Gastroesophageal sphincter (tissue), 3 donors: ENCODE measurements at regions not wholly inside any gene's neighbourhood (a gene's known extent, or its start where the extent isn't known, plus 50 kb on each side); places are given as distances from the start of the nearest gene placed in this dataset.

Experiments used
- CTCF ChIP-seq, 4 experiments: fragments of 200-600 bp in 2 of 4; fragments of 450-650 bp in 2 of 4; sonication (generic) in 1 of 4; IDR thresholded peaks; one replicate each; pipeline ENCODE4 v1.5.1; 2017 to 2019; ENCODE audit warnings: antibody characterized with exemption in 4 of 4, mild to moderate bottlenecking in 2 of 4, moderate library complexity in 2 of 4
- EP300 ChIP-seq: sonication (generic); formaldehyde crosslinking; IDR thresholded peaks from one replicate; pipeline ENCODE4 v1.6.1; 2017; ENCODE audit warnings: antibody characterized with exemption, mild to moderate bottlenecking
- POLR2A ChIP-seq, 2 donors: fragments of 450-650 bp; IDR thresholded peaks; one replicate each; pipeline ENCODE4 v1.6.1; 2017; ENCODE audit warnings: antibody characterized with exemption in 2 of 2, mild to moderate bottlenecking in 2 of 2, moderate library complexity in 1 of 2
- POLR2AphosphoS5 ChIP-seq: sonication (generic); formaldehyde crosslinking; IDR thresholded peaks from one replicate; pipeline ENCODE4 v1.6.1; 2017; ENCODE audit warnings: antibody characterized with exemption

GRCh38 chr10:108861181-108861754 is 1062.0 kb downstream of the XPNPEP1 start:
- TF ChIP-seq CTCF (IDR thresholded peaks at IDR 0.05), result no peak
- no peak for TF ChIP-seq EP300
- no peak for TF ChIP-seq POLR2A (IDR thresholded peaks at IDR 0.05)
- no peak for TF ChIP-seq POLR2AphosphoS5
